Mesothelial cell of epicardium (in vitro differentiated cells): ENCODE measurements at regions not wholly inside any gene's neighbourhood (a gene's known extent, or its start where the extent isn't known, plus 50 kb on each side); places are given as distances from the start of the nearest gene placed in this dataset.

Experiments used
- DNase-seq, 2 experiments: peaks; one replicate each; pipeline ENCODE4 v3.0.0; 2021; ENCODE audit warnings: low spot score in 2 of 2; ENCODE audit not compliant: unreplicated experiment in 2 of 2
- H3K27ac Mint-ChIP-seq: 2 replicates; pipeline ENCODE4 v1.8.0; 2021; ENCODE audit warnings: mixed read lengths
- H3K27me3 Mint-ChIP-seq: 2 replicates; pipeline ENCODE4 v1.8.0; 2021; ENCODE audit warnings: low read depth, mixed read lengths
- H3K36me3 Mint-ChIP-seq: 2 replicates; pipeline ENCODE4 v1.8.0; 2021; ENCODE audit warnings: mixed read lengths
- H3K4me1 Mint-ChIP-seq: 2 replicates; pipeline ENCODE4 v1.8.0; 2021; ENCODE audit warnings: mixed read lengths
- H3K4me3 Mint-ChIP-seq: 2 replicates; pipeline ENCODE4 v1.8.0; 2021; ENCODE audit warnings: mild to moderate bottlenecking, moderate library complexity, mixed read lengths
- H3K9me3 Mint-ChIP-seq: 2 replicates; pipeline ENCODE4 v1.8.0; 2021; ENCODE audit warnings: mixed read lengths
- CTCF ChIP-seq: fragments of 200-600 bp; sonication (generic); IDR thresholded peaks from one replicate; pipeline ENCODE4 v1.5.0; 2021; ENCODE audit warnings: antibody characterized with exemption; ENCODE audit not compliant: unreplicated experiment

GRCh38 chr1:173403996-173404395, 73.1 kb upstream of the PRDX6 start:
- no peak for TF ChIP-seq CTCF
- Mint-ChIP-seq H3K27ac (no peak overlapping the region), H3K9me3 (no peaks in the 10 kb centered on the region), H3K4me3 (no peak overlapping the region), H3K27me3 (no peaks in the 10 kb centered on the region), H3K36me3 (no peaks in the 10 kb centered on the region), H3K4me1 (no peaks in the 10 kb centered on the region)
- no peak for DNase-seq

GRCh38 chr1:173405281-173405680, 71.9 kb upstream of the PRDX6 start:
- Mint-ChIP-seq H3K27me3 (no peaks in the 10 kb centered on the region), H3K36me3 (no peaks in the 10 kb centered on the region), H3K4me3 (no peak overlapping the region), H3K9me3 (no peaks in the 10 kb centered on the region), H3K27ac (no peak overlapping the region), H3K4me1 (no peaks in the 10 kb centered on the region)
- TF ChIP-seq CTCF = no peak
- DNase-seq = no peak

- Mint-ChIP-seq H3K36me3 (no peaks in the 10 kb centered on the region), H3K27me3 (no peaks in the 10 kb centered on the region), H3K27ac (no peak overlapping the region), H3K9me3 (no peaks in the 10 kb centered on the region), H3K4me3 (no peak overlapping the region), H3K4me1 (no peaks in the 10 kb centered on the region)
- DNase-seq = no peak
- TF ChIP-seq CTCF = no peak
Measured at GRCh38 chr1:173405834-173406233, 71.3 kb upstream of the PRDX6 start.

GRCh38 chr1:173406783-173407230, 70.3 kb upstream of the PRDX6 start:
- no peak for TF ChIP-seq CTCF
- Mint-ChIP-seq H3K4me1 (no peaks in the 10 kb centered on the region), H3K36me3 (no peaks in the 10 kb centered on the region), H3K9me3 (no peaks in the 10 kb centered on the region), H3K4me3 (no peak overlapping the region), H3K27me3 (no peaks in the 10 kb centered on the region), H3K27ac (no peak overlapping the region)
- DNase-seq = no peak

- no peaks in the 10 kb centered on the region for H3K4me1 Mint-ChIP-seq
- H3K9me3 Mint-ChIP-seq = no peaks in the 10 kb centered on the region
- no peak for TF ChIP-seq CTCF
- no peak overlapping the region for H3K4me3 Mint-ChIP-seq
- no peaks in the 10 kb centered on the region for H3K36me3 Mint-ChIP-seq
- H3K27me3 Mint-ChIP-seq = no peaks in the 10 kb centered on the region
- DNase-seq = no peak
- H3K27ac Mint-ChIP-seq = no peak overlapping the region
Measured at GRCh38 chr1:173407846-173408245, 69.3 kb upstream of the PRDX6 start.

- no peak for TF ChIP-seq CTCF
- Mint-ChIP-seq H3K27me3 (no peaks in the 10 kb centered on the region), H3K27ac (no peak overlapping the region), H3K36me3 (no peaks in the 10 kb centered on the region), H3K4me3 (no peak overlapping the region), H3K4me1 (no peaks in the 10 kb centered on the region), H3K9me3 (no peaks in the 10 kb centered on the region)
- no peak for DNase-seq
Measured at GRCh38 chr1:173408886-173409285, 68.2 kb upstream of the PRDX6 start.
